ENCODE measurements at regions not wholly inside any gene's neighbourhood (a gene's known extent, or its start where the extent isn't known, plus 50 kb on each side); places are given as distances from the start of the nearest gene placed in this dataset.

- POLR2A ChIA-PET (ENCODE audit: low non-redundant PET) = no interaction called here
- Histone ChIP-seq H3K4me1 (ENCODE audit: insufficient read depth, low read length, poor library complexity, severe bottlenecking) (no peaks in the 10 kb centered on the region), H3K9me3 (ENCODE audit: low read depth, low read length, poor library complexity, severe bottlenecking) (no peaks in the 10 kb centered on the region), H3K27ac (ENCODE audit: low read depth, low read length, poor library complexity, severe bottlenecking) (no peak overlapping the region), H3K4me3 (ENCODE audit: low read depth, low read length, poor library complexity, severe bottlenecking) (no peak overlapping the region), H3K27me3 (replicated peaks; ENCODE audit: insufficient read depth, low read depth, low read length, poor library complexity) (no peaks in the 10 kb centered on the region), H3K36me3 (ENCODE audit: insufficient read depth, low read length, poor library complexity, severe bottlenecking) (no peaks in the 10 kb centered on the region)
- intact Hi-C loops (cut with micrococcal nuclease; ENCODE audit: unreplicated experiment) = no loop called here
- DNase-seq (ENCODE audit: low spot score) = no peak
- CTCF ChIA-PET = no interaction called here
- BruUV-seq (replicated peaks) = no TSS peak
- TF ChIP-seq EZH2 (IDR thresholded peaks at IDR 0.05; ENCODE audit: borderline replicate concordance, low read depth, low read length, poor library complexity, severe bottlenecking) (no peak), CTCF (conservative IDR thresholded peaks at IDR 0.05; ENCODE audit: low read depth, low read length) (no peak)
Measured at GRCh38 chr2:217636578-217636977, 366.2 kb downstream of the TNS1 start.

GRCh38 chr2:217634871-217635270 lies 367.9 kb downstream of the TNS1 start:
- Histone ChIP-seq H3K27me3 (replicated peaks; ENCODE audit: insufficient read depth, low read depth, low read length, poor library complexity) (no peaks in the 10 kb centered on the region), H3K36me3 (ENCODE audit: insufficient read depth, low read length, poor library complexity, severe bottlenecking) (no peaks in the 10 kb centered on the region), H3K4me1 (ENCODE audit: insufficient read depth, low read length, poor library complexity, severe bottlenecking) (no peaks in the 10 kb centered on the region), H3K27ac (ENCODE audit: low read depth, low read length, poor library complexity, severe bottlenecking) (no peak overlapping the region), H3K4me3 (ENCODE audit: low read depth, low read length, poor library complexity, severe bottlenecking) (no peak overlapping the region), H3K9me3 (ENCODE audit: low read depth, low read length, poor library complexity, severe bottlenecking) (no peaks in the 10 kb centered on the region)
- ChIA-PET POLR2A (ENCODE audit: low non-redundant PET) (no interaction called here), CTCF (no interaction called here)
- intact Hi-C loops (cut with micrococcal nuclease; ENCODE audit: unreplicated experiment) = no loop called here
- TF ChIP-seq EZH2 (IDR thresholded peaks at IDR 0.05; ENCODE audit: borderline replicate concordance, low read depth, low read length, poor library complexity, severe bottlenecking) = no peak
- no peak for TF ChIP-seq CTCF (conservative IDR thresholded peaks at IDR 0.05; ENCODE audit: low read depth, low read length)
- BruUV-seq (replicated peaks) = no TSS peak
- DNase-seq (ENCODE audit: low spot score) = no peak

GRCh38 chr2:217632043-217632442 lies 370.8 kb downstream of the TNS1 start:
- no peaks in the 10 kb centered on the region for H3K9me3 ChIP-seq (ENCODE audit: low read depth, low read length, poor library complexity, severe bottlenecking)
- intact Hi-C loops (cut with micrococcal nuclease; ENCODE audit: unreplicated experiment) = no loop called here
- DNase-seq (ENCODE audit: low spot score) = no peak
- no peaks in the 10 kb centered on the region for H3K36me3 ChIP-seq (ENCODE audit: insufficient read depth, low read length, poor library complexity, severe bottlenecking)
- CTCF ChIA-PET = no interaction called here
- H3K27ac ChIP-seq (ENCODE audit: low read depth, low read length, poor library complexity, severe bottlenecking) = no peak overlapping the region
- POLR2A ChIA-PET (ENCODE audit: low non-redundant PET) = interaction anchor here (0.7 kb wide), 1 partner anchor 30 kb away, joined by 5 read pairs; no protein-coding TSS in a partner anchor
- no peaks in the 10 kb centered on the region for H3K27me3 ChIP-seq (replicated peaks; ENCODE audit: insufficient read depth, low read depth, low read length, poor library complexity)
- no peak overlapping the region for H3K4me3 ChIP-seq (ENCODE audit: low read depth, low read length, poor library complexity, severe bottlenecking)
- BruUV-seq (replicated peaks) = no TSS peak
- TF ChIP-seq CTCF (conservative IDR thresholded peaks at IDR 0.05; ENCODE audit: low read depth, low read length) = no peak
- TF ChIP-seq EZH2 (IDR thresholded peaks at IDR 0.05; ENCODE audit: borderline replicate concordance, low read depth, low read length, poor library complexity, severe bottlenecking) = no peak
- no peaks in the 10 kb centered on the region for H3K4me1 ChIP-seq (ENCODE audit: insufficient read depth, low read length, poor library complexity, severe bottlenecking)
